ENCODE measurements at regions not wholly inside any gene's neighbourhood (a gene's known extent, or its start where the extent isn't known, plus 50 kb on each side); places are given as distances from the start of the nearest gene placed in this dataset.
"Not testable (repeated sequence)": the region's sequence is repeated elsewhere in the genome, so short reads cannot be mapped to it uniquely, and the experiment has no call there.

GRCh38 chr6:69560597-69560996 is 236.2 kb downstream of the LMBRD1 start:
- not testable (repeated sequence) for H3K4me3 Mint-ChIP-seq, H3K27ac Mint-ChIP-seq, H3K36me3 Mint-ChIP-seq, H3K4me1 Mint-ChIP-seq, DNase-seq, H3K9me3 Mint-ChIP-seq
- peaks cover 11% of the 10 kb centered on the region for H3K27me3 Mint-ChIP-seq

- Mint-ChIP-seq H3K9me3 (no peaks in the 10 kb centered on the region), H3K36me3 (no peaks in the 10 kb centered on the region), H3K27me3 (peaks cover 9% of the 10 kb centered on the region), H3K4me3 (no peak overlapping the region), H3K27ac (no peak overlapping the region), H3K4me1 (no peaks in the 10 kb centered on the region)
- no peak for DNase-seq
Observed at GRCh38 chr6:69555088-69555638, 241.6 kb downstream of the LMBRD1 start.

- DNase-seq = no peak
- Mint-ChIP-seq H3K36me3 (no peaks in the 10 kb centered on the region), H3K4me3 (no peak overlapping the region), H3K9me3 (no peaks in the 10 kb centered on the region), H3K27ac (no peak overlapping the region), H3K4me1 (no peaks in the 10 kb centered on the region), H3K27me3 (no peaks in the 10 kb centered on the region)
Observed at GRCh38 chr6:69542494-69542893, 254.3 kb downstream of the LMBRD1 start.

- DNase-seq = no peak
- no peak overlapping the region for H3K27ac Mint-ChIP-seq
- H3K4me1 Mint-ChIP-seq = no peaks in the 10 kb centered on the region
- no peak overlapping the region for H3K4me3 Mint-ChIP-seq
- H3K9me3 Mint-ChIP-seq = peaks cover 3% of the 10 kb centered on the region
- H3K27me3 Mint-ChIP-seq = no peaks in the 10 kb centered on the region
- no peaks in the 10 kb centered on the region for H3K36me3 Mint-ChIP-seq
Observed at GRCh38 chr6:69527921-69528476, 268.8 kb downstream of the LMBRD1 start.

GRCh38 chr6:69515480-69515879 is 281.3 kb downstream of the LMBRD1 start:
- DNase-seq, H3K36me3 Mint-ChIP-seq, H3K27ac Mint-ChIP-seq, H3K4me1 Mint-ChIP-seq, H3K27me3 Mint-ChIP-seq, H3K4me3 Mint-ChIP-seq, H3K9me3 Mint-ChIP-seq: not testable (repeated sequence)

- DNase-seq = no peak
- Mint-ChIP-seq H3K36me3 (no peaks in the 10 kb centered on the region), H3K9me3 (peaks cover 5% of the 10 kb centered on the region), H3K27me3 (no peaks in the 10 kb centered on the region), H3K27ac (no peak overlapping the region), H3K4me1 (no peaks in the 10 kb centered on the region), H3K4me3 (no peak overlapping the region)
Observed at GRCh38 chr6:69494595-69494994, 302.2 kb downstream of the LMBRD1 start.

GRCh38 chr6:69489970-69490369 is 306.8 kb downstream of the LMBRD1 start:
- H3K27me3 Mint-ChIP-seq = no peaks in the 10 kb centered on the region

GRCh38 chr6:69487688-69488087 is 309.1 kb downstream of the LMBRD1 start:
- Mint-ChIP-seq H3K27ac (no peak overlapping the region), H3K36me3 (no peaks in the 10 kb centered on the region), H3K4me3 (no peak overlapping the region), H3K27me3 (no peaks in the 10 kb centered on the region), H3K9me3 (peaks cover 6% of the 10 kb centered on the region), H3K4me1 (no peaks in the 10 kb centered on the region)
- DNase-seq = no peak

More at GRCh38 chr6:69489970-69490369, 306.8 kb downstream of the LMBRD1 start:
- Mint-ChIP-seq H3K36me3 (no peaks in the 10 kb centered on the region), H3K27ac (no peak overlapping the region), H3K4me3 (no peak overlapping the region), H3K4me1 (no peaks in the 10 kb centered on the region), H3K9me3 (peaks cover 9% of the 10 kb centered on the region)
- DNase-seq = no peak

- Mint-ChIP-seq H3K27me3 (no peaks in the 10 kb centered on the region), H3K4me3 (no peak overlapping the region), H3K9me3 (no peaks in the 10 kb centered on the region), H3K4me1 (no peaks in the 10 kb centered on the region), H3K27ac (no peak overlapping the region), H3K36me3 (no peaks in the 10 kb centered on the region)
- no peak for DNase-seq
Observed at GRCh38 chr6:69466979-69467570, 329.7 kb downstream of the LMBRD1 start.

- H3K27me3 Mint-ChIP-seq = no peaks in the 10 kb centered on the region
- no peaks in the 10 kb centered on the region for H3K4me1 Mint-ChIP-seq
- H3K9me3 Mint-ChIP-seq = no peaks in the 10 kb centered on the region
- no peak overlapping the region for H3K27ac Mint-ChIP-seq
- no peak for DNase-seq
- H3K36me3 Mint-ChIP-seq = no peaks in the 10 kb centered on the region
- H3K4me3 Mint-ChIP-seq = no peak overlapping the region
Observed at GRCh38 chr6:69465866-69466265, 330.9 kb downstream of the LMBRD1 start.

GRCh38 chr6:69456086-69456485 is 340.7 kb downstream of the LMBRD1 start:
- H3K9me3 Mint-ChIP-seq = peaks cover 10% of the 10 kb centered on the region
- no peaks in the 10 kb centered on the region for H3K36me3 Mint-ChIP-seq
- H3K4me3 Mint-ChIP-seq = no peak overlapping the region
- no peaks in the 10 kb centered on the region for H3K27me3 Mint-ChIP-seq
- H3K4me1 Mint-ChIP-seq = no peaks in the 10 kb centered on the region
- no peak for DNase-seq
- H3K27ac Mint-ChIP-seq = no peak overlapping the region

GRCh38 chr6:69454619-69455018 is 342.2 kb downstream of the LMBRD1 start:
- not testable (repeated sequence) for H3K36me3 Mint-ChIP-seq, DNase-seq, H3K9me3 Mint-ChIP-seq, H3K27ac Mint-ChIP-seq, H3K4me3 Mint-ChIP-seq, H3K4me1 Mint-ChIP-seq, H3K27me3 Mint-ChIP-seq

- not testable (repeated sequence) for H3K36me3 Mint-ChIP-seq, H3K9me3 Mint-ChIP-seq, H3K27me3 Mint-ChIP-seq, DNase-seq, H3K4me3 Mint-ChIP-seq, H3K27ac Mint-ChIP-seq, H3K4me1 Mint-ChIP-seq
Observed at GRCh38 chr6:69450493-69450892, 346.3 kb downstream of the LMBRD1 start.

GRCh38 chr6:69449887-69450286 is 346.9 kb downstream of the LMBRD1 start:
- H3K36me3 Mint-ChIP-seq = no peaks in the 10 kb centered on the region
- no peak overlapping the region for H3K27ac Mint-ChIP-seq
- H3K4me3 Mint-ChIP-seq = no peak overlapping the region
- no peaks in the 10 kb centered on the region for H3K4me1 Mint-ChIP-seq
- peaks cover 10% of the 10 kb centered on the region for H3K9me3 Mint-ChIP-seq
- no peak for DNase-seq
- H3K27me3 Mint-ChIP-seq = no peaks in the 10 kb centered on the region
